HG03139 (cell line): ENCODE measurements at regions not wholly inside any gene's neighbourhood (a gene's known extent, or its start where the extent isn't known, plus 50 kb on each side); places are given as distances from the start of the nearest gene placed in this dataset.
A peak's percentile ranks its signal among the peaks of the same experiment; 100 is the strongest.
"Not testable (repeated sequence)": the region's sequence is repeated elsewhere in the genome, so short reads cannot be mapped to it uniquely, and the experiment has no call there.

ENCODE experiments used
- ATAC-seq: cut with Tn5 transposase; IDR thresholded peaks from one replicate; pipeline ENCODE4 v1.9.1; 2021; ENCODE audit not compliant: unreplicated experiment

- ATAC-seq, result not testable (repeated sequence)
Observed at GRCh38 chr14:105772710-105773250, 246.4 kb downstream of the TMEM121 start.

- ATAC-seq, result no peak
Observed at GRCh38 chr14:105773584-105773983, 247.2 kb downstream of the TMEM121 start.

DNA sequence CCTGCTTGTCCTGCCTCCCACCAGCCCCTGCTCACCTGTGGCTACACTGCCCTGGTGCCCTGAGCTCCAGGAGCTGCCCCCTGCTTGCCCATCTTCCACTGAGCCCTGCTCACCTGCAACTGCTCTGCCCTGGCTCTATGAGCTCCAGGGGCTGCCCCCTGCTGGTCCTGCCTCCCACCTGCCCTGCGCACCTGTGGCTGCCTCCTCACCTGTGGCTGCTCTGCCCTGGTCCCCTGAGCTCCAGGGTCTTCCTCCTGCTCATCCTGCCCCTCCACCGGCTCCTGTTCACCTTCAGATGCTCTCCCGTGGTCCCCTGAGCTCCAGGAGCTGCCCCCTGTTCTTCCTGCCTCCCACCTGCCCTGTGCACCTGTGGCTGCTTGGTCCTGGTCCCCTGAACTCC lies 247.6 kb downstream of the TMEM121 start:
- no peak for ATAC-seq

- ATAC-seq, result not testable (repeated sequence)
Observed at GRCh38 chr14:105774585-105775348, 248.4 kb downstream of the TMEM121 start.

DNA sequence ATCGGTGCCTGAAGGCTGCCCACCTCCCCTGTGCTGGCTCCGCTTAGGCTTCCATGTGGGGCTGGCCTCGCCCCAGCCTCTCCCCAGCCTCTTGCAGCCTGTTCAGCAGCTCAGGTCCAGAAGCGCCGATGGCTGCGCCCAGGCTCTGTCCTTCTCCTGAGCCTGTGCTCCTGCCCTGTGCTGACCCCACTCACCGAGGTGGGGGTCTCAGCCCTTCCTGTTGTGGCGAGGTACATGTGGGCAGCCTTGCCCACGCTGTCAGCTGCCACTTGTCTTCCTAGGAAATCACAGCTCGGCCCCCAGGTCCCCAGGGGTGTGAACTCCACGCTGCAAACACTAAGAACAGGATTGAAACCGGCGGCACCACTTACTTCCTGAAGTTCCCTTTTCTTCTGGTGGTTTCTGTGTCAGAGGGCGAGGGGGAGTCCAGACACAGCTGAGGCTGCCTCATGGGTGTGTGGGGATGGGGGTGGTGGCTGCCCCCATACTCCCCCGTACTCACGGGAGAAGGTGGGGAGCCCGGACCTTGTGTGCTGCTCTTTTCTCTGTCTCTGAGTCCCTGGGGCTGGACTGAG lies 249.1 kb downstream of the TMEM121 start:
- ATAC-seq, result not testable (repeated sequence)

DNA sequence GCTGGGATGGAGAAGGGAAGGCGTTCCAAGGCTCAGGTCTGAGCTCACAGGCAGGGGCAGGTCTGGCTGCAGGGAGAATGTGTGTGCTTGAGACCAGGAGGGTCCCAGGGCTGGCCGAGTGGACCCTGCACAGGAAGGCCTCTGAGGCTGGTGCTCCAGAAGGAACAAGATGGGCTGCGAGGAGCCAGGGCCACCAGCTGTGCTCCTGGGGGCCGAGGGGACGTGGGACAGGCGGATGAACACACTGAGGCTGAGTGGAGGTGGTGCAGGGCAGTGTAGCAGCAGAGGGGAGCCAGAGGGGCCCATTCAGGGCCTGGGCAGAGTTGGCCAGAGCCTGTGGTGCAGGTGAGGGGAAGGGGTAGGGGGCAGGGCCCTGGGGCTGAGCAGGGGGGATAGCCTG lies 249.7 kb downstream of the TMEM121 start:
- ATAC-seq, result not testable (repeated sequence)

- ATAC-seq, result no peak
Observed at GRCh38 chr14:105776924-105777323, 250.5 kb downstream of the TMEM121 start.

GRCh38 chr14:105783707-105784106 lies 257.3 kb downstream of the TMEM121 start:
- no peak for ATAC-seq

GRCh38 chr14:105793836-105794235 lies 267.5 kb downstream of the TMEM121 start:
- no peak for ATAC-seq

- no peak for ATAC-seq
Observed at GRCh38 chr14:105797546-105797945, 271.2 kb downstream of the TMEM121 start.

- ATAC-seq, result no peak
Observed at GRCh38 chr14:105805701-105806100, 279.3 kb downstream of the TMEM121 start.

- ATAC-seq, result no peak
Observed at GRCh38 chr14:105806568-105806967, 280.2 kb downstream of the TMEM121 start.

DNA sequence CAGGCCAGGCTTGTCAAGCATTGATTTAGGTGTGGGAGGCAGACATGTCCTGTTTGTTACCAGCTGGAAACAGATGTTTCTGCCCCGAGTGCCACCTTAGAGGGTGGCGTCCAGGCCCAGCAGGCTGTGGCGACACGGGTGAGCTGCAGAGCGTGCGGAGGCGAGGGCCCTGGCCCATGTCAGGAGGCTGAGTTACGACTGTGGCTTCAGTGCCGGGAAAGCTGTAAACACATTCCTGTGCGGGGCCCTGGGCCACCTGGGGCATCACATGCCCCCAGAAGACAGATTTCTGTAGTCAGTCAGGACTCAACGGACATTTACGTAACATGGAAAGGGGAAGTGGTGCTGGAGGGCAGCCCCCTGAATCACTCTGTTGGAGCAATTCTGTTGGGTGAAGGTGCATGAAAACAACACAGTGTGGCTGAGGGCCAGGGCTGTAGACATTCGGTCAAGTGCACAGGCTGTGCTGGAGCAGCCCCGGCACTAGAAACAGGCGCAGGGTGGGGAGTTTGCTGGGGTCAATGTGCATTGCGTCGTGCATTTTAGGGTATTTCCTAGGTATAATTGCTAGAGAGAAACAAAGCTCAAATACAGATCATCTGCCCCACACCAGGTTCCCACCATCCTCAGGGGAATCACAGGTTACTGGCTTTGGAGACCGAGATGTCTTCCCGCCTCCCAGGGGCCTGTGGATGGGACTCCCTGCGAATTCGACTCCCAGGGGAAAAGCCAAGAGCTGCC lies 291.8 kb downstream of the TMEM121 start:
- peak; percentile 58 for ATAC-seq

DNA sequence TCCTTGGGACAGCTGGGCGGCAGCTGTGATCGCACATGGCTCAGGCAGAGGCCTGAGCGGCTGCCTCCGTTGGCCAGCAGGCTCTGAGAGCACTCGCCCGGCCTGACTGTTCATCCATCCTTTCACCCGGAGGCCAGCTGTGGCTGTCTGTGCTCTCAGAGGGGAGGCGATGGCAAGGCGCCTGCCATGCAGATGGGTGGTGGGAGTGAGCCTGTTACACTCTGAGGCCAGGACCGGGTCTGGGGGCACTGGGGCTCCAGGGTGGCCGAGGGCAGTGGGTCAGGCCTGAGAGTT lies 292.3 kb downstream of the TMEM121 start:
- ATAC-seq, result no peak

DNA sequence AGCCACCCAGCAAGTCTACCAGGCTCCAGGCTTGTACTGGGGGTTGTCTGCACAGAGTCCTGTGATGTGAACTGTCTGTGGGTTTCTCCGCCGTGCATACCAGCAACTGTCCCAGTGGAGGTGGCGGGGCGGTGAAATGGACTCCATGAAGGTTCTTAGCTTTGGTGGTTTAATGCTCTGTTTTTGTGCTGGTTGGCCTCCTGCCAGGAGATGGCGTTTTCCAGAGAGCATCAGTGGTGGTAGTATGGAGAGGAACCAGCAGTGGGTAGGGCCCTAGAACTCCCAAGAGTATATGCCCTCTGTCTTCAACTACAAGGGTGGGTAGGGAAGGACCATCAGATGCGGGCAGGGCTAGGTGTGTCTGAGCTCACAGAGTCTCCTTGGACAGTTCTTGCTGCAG lies 303.8 kb downstream of the TMEM121 start:
- no peak for ATAC-seq

- ATAC-seq, result no peak
Observed at GRCh38 chr14:105836160-105836559, 309.8 kb downstream of the TMEM121 start.

DNA sequence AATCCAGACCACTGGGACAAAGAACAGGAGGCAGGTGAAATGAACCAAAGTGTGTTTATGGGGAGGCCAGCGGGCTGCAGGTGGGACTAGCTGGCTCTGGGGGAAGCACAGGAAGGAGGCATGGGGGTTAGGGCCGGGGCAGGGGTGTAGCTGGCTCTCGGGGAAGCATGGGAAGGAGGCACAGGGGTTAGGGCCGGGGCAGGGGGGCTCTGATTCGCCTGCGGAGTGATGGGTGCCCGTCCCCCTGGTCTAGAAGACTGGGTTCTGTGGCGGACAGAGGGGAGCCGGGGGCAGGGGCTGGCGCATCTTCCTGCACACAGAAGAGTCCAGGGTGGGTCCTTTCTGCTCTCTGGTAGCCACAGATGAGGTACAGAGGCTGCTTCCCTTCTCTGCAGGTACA lies 310.3 kb downstream of the TMEM121 start:
- no peak for ATAC-seq

DNA sequence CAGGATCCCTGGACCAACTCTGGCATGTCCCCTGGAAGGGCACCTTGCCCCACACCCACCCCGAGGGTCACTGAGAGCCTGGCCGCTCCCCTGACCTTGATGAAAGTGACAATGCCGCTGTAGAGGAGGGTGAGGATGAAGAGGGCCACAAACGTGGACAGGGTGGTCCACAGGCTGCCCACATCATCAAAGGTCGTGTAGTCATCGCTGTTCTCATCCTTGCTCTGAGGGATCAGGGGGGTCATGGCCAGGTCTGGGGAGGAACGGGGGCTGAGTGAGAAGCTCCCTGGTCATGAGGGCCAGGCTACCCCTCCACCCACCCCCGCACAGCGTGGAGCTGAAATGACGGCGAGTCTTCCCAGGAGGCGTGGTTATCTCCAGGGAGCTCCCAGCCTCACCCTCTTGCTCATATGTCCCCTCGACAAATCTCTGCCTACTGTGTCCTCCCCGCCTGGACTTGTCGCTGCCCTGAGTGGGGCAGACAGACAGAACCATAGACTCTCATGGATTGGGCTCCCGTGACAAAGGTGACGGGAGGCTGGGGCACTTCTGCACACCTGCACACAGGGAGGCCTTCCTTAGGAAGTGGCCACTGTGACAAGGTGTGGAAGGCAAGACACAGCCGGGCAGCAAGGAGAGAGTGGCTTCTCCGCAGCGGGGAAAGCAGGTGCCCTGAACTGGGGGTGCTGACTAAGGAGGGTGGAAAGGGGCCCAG lies 311.1 kb downstream of the TMEM121 start:
- no peak for ATAC-seq

GRCh38 chr14:105838107-105838506 lies 311.7 kb downstream of the TMEM121 start:
- ATAC-seq, result no peak

- ATAC-seq, result no peak
Observed at GRCh38 chr14:105838591-105839424, 312.4 kb downstream of the TMEM121 start.
